H1 (cell line): ENCODE measurements at regions not wholly inside any gene's neighbourhood (a gene's known extent, or its start where the extent isn't known, plus 50 kb on each side); places are given as distances from the start of the nearest gene placed in this dataset.

Source experiments
- SRF ChIP-seq: IDR thresholded peaks from 2 replicates; pipeline ENCODE4 v1.6.1; 2011; ENCODE audit warnings: mild to moderate bottlenecking, low read depth, low read length, moderate library complexity
- TF ChIP-seq, protein P1 (sequence below): fragments of 300-600 bp; sonication (generic); IDR thresholded peaks from 2 replicates; pipeline ENCODE4 v1.7.1; 2012; ENCODE audit warnings: low read length, moderate library complexity, mild to moderate bottlenecking, inconsistent platforms; ENCODE audit not compliant: insufficient replicate concordance
- TF ChIP-seq, protein P2 (sequence below): IDR thresholded peaks from 2 replicates; pipeline ENCODE4 v1.6.1; 2012; ENCODE audit warnings: low read length, inconsistent platforms

DNA sequence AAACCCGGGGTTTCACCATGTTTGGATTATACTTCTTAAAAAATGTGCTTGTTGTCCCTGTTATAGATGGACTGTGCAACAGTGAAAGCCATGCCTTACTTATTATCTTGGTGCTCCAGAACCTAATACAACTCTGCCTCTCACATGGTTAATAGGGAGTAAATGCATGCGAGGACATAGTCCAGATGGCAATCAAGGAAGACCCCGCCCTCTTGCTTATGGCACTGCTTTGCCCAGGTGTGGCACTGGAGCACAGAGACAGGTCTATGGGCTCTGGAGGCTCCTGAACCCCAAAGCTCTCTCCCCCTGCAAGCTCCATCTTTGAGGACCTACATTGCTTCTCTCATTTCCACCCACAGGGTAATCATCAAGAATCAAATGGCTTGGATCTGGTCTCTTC is 162.1 kb upstream of the NTF3 start (continued):
- TF ChIP-seq, protein P1, sequence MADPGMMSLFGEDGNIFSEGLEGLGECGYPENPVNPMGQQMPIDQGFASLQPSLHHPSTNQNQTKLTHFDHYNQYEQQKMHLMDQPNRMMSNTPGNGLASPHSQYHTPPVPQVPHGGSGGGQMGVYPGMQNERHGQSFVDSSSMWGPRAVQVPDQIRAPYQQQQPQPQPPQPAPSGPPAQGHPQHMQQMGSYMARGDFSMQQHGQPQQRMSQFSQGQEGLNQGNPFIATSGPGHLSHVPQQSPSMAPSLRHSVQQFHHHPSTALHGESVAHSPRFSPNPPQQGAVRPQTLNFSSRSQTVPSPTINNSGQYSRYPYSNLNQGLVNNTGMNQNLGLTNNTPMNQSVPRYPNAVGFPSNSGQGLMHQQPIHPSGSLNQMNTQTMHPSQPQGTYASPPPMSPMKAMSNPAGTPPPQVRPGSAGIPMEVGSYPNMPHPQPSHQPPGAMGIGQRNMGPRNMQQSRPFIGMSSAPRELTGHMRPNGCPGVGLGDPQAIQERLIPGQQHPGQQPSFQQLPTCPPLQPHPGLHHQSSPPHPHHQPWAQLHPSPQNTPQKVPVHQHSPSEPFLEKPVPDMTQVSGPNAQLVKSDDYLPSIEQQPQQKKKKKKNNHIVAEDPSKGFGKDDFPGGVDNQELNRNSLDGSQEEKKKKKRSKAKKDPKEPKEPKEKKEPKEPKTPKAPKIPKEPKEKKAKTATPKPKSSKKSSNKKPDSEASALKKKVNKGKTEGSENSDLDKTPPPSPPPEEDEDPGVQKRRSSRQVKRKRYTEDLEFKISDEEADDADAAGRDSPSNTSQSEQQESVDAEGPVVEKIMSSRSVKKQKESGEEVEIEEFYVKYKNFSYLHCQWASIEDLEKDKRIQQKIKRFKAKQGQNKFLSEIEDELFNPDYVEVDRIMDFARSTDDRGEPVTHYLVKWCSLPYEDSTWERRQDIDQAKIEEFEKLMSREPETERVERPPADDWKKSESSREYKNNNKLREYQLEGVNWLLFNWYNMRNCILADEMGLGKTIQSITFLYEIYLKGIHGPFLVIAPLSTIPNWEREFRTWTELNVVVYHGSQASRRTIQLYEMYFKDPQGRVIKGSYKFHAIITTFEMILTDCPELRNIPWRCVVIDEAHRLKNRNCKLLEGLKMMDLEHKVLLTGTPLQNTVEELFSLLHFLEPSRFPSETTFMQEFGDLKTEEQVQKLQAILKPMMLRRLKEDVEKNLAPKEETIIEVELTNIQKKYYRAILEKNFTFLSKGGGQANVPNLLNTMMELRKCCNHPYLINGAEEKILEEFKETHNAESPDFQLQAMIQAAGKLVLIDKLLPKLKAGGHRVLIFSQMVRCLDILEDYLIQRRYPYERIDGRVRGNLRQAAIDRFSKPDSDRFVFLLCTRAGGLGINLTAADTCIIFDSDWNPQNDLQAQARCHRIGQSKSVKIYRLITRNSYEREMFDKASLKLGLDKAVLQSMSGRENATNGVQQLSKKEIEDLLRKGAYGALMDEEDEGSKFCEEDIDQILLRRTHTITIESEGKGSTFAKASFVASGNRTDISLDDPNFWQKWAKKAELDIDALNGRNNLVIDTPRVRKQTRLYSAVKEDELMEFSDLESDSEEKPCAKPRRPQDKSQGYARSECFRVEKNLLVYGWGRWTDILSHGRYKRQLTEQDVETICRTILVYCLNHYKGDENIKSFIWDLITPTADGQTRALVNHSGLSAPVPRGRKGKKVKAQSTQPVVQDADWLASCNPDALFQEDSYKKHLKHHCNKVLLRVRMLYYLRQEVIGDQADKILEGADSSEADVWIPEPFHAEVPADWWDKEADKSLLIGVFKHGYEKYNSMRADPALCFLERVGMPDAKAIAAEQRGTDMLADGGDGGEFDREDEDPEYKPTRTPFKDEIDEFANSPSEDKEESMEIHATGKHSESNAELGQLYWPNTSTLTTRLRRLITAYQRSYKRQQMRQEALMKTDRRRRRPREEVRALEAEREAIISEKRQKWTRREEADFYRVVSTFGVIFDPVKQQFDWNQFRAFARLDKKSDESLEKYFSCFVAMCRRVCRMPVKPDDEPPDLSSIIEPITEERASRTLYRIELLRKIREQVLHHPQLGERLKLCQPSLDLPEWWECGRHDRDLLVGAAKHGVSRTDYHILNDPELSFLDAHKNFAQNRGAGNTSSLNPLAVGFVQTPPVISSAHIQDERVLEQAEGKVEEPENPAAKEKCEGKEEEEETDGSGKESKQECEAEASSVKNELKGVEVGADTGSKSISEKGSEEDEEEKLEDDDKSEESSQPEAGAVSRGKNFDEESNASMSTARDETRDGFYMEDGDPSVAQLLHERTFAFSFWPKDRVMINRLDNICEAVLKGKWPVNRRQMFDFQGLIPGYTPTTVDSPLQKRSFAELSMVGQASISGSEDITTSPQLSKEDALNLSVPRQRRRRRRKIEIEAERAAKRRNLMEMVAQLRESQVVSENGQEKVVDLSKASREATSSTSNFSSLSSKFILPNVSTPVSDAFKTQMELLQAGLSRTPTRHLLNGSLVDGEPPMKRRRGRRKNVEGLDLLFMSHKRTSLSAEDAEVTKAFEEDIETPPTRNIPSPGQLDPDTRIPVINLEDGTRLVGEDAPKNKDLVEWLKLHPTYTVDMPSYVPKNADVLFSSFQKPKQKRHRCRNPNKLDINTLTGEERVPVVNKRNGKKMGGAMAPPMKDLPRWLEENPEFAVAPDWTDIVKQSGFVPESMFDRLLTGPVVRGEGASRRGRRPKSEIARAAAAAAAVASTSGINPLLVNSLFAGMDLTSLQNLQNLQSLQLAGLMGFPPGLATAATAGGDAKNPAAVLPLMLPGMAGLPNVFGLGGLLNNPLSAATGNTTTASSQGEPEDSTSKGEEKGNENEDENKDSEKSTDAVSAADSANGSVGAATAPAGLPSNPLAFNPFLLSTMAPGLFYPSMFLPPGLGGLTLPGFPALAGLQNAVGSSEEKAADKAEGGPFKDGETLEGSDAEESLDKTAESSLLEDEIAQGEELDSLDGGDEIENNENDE: no peak
- TF ChIP-seq, protein P2, sequence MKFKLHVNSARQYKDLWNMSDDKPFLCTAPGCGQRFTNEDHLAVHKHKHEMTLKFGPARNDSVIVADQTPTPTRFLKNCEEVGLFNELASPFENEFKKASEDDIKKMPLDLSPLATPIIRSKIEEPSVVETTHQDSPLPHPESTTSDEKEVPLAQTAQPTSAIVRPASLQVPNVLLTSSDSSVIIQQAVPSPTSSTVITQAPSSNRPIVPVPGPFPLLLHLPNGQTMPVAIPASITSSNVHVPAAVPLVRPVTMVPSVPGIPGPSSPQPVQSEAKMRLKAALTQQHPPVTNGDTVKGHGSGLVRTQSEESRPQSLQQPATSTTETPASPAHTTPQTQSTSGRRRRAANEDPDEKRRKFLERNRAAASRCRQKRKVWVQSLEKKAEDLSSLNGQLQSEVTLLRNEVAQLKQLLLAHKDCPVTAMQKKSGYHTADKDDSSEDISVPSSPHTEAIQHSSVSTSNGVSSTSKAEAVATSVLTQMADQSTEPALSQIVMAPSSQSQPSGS: no peak
- TF ChIP-seq SRF: no peak
